HL-60 (cell line): ENCODE measurements at regions not wholly inside any gene's neighbourhood (a gene's known extent, or its start where the extent isn't known, plus 50 kb on each side); places are given as distances from the start of the nearest gene placed in this dataset.
"Not testable (repeated sequence)": the region's sequence is repeated elsewhere in the genome, so short reads cannot be mapped to it uniquely, and the experiment has no call there.

Experiments used
- DNase-seq, 2 experiments: peaks; one replicate each; pipeline ENCODE4 v3.0.0-alpha.2; 2010 to 2020; ENCODE audit warnings: low read depth in 1 of 2, low spot score in 1 of 2
- H3K27ac ChIP-seq: fragments of 250-450 bp; sonication (Bioruptor Pico); replicated peaks from 2 replicates; pipeline ENCODE4 v1.5.1; 2020; ENCODE audit warnings: mild to moderate bottlenecking, moderate library complexity
- H3K27me3 ChIP-seq: fragments of 250-450 bp; sonication (Bioruptor Pico); 2 replicates; pipeline ENCODE4 v1.5.1; 2021; ENCODE audit warnings: mild to moderate bottlenecking, moderate library complexity; ENCODE audit not compliant: insufficient read depth, poor library complexity, severe bottlenecking
- H3K4me3 ChIP-seq: replicated peaks from 2 replicates; pipeline ENCODE4 v1.5.1; 2011; ENCODE audit warnings: mild to moderate bottlenecking, control low read depth, low read length; ENCODE audit not compliant: insufficient read depth
- GABPA ChIP-seq: IDR thresholded peaks from 2 replicates; pipeline ENCODE4 v1.6.1; 2012; ENCODE audit warnings: low read depth
- POLR2AphosphoS5 ChIP-seq: IDR thresholded peaks from 2 replicates; pipeline ENCODE4 v1.6.1; 2012; ENCODE audit warnings: low read depth
- SPI1 ChIP-seq: IDR thresholded peaks from 2 replicates; pipeline ENCODE4 v1.6.1; 2012; ENCODE audit warnings: low read depth, mild to moderate bottlenecking, borderline replicate concordance
- TF ChIP-seq, protein P1 (sequence below): IDR thresholded peaks from 2 replicates; pipeline ENCODE4 v1.6.1; 2012; ENCODE audit warnings: low read depth; ENCODE audit not compliant: insufficient replicate concordance
- TF ChIP-seq, protein P2 (sequence below): IDR thresholded peaks from one replicate; pipeline ENCODE4 v1.5.1; 2011; ENCODE audit warnings: low read length, control low read depth, inconsistent platforms; ENCODE audit not compliant: insufficient read depth

DNA sequence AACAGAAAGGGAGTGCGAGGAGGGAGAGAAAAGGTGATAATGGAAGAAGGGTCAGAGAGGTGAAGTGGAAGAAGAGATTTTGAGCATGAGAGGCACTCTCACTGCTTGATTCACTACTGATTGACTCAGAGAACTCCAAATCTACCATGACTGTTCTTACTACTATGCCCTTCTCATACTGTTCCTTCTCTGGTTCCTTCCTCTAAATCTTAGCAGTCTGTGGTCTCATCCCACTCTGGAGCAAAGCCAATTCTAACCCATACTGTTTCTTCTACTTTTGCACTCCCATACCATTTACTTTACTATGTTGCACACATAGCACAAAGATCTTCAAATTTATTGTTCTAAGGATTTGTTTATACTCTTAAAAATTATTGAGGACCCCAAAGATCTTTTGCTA lies 100.8 kb downstream of the DTWD1 start:
- TF ChIP-seq, protein P1, sequence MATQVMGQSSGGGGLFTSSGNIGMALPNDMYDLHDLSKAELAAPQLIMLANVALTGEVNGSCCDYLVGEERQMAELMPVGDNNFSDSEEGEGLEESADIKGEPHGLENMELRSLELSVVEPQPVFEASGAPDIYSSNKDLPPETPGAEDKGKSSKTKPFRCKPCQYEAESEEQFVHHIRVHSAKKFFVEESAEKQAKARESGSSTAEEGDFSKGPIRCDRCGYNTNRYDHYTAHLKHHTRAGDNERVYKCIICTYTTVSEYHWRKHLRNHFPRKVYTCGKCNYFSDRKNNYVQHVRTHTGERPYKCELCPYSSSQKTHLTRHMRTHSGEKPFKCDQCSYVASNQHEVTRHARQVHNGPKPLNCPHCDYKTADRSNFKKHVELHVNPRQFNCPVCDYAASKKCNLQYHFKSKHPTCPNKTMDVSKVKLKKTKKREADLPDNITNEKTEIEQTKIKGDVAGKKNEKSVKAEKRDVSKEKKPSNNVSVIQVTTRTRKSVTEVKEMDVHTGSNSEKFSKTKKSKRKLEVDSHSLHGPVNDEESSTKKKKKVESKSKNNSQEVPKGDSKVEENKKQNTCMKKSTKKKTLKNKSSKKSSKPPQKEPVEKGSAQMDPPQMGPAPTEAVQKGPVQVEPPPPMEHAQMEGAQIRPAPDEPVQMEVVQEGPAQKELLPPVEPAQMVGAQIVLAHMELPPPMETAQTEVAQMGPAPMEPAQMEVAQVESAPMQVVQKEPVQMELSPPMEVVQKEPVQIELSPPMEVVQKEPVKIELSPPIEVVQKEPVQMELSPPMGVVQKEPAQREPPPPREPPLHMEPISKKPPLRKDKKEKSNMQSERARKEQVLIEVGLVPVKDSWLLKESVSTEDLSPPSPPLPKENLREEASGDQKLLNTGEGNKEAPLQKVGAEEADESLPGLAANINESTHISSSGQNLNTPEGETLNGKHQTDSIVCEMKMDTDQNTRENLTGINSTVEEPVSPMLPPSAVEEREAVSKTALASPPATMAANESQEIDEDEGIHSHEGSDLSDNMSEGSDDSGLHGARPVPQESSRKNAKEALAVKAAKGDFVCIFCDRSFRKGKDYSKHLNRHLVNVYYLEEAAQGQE: no peak
- TF ChIP-seq SPI1: no peak
- no peak for TF ChIP-seq GABPA
- TF ChIP-seq, protein P2, sequence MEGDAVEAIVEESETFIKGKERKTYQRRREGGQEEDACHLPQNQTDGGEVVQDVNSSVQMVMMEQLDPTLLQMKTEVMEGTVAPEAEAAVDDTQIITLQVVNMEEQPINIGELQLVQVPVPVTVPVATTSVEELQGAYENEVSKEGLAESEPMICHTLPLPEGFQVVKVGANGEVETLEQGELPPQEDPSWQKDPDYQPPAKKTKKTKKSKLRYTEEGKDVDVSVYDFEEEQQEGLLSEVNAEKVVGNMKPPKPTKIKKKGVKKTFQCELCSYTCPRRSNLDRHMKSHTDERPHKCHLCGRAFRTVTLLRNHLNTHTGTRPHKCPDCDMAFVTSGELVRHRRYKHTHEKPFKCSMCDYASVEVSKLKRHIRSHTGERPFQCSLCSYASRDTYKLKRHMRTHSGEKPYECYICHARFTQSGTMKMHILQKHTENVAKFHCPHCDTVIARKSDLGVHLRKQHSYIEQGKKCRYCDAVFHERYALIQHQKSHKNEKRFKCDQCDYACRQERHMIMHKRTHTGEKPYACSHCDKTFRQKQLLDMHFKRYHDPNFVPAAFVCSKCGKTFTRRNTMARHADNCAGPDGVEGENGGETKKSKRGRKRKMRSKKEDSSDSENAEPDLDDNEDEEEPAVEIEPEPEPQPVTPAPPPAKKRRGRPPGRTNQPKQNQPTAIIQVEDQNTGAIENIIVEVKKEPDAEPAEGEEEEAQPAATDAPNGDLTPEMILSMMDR: no peak
- no peak for TF ChIP-seq POLR2AphosphoS5
- Histone ChIP-seq H3K27ac (no peak overlapping the region), H3K4me3 (no peak overlapping the region), H3K27me3 (no peaks in the 10 kb centered on the region)
- peak in 1 of 2 experiments; percentile 37 for DNase-seq

DNA sequence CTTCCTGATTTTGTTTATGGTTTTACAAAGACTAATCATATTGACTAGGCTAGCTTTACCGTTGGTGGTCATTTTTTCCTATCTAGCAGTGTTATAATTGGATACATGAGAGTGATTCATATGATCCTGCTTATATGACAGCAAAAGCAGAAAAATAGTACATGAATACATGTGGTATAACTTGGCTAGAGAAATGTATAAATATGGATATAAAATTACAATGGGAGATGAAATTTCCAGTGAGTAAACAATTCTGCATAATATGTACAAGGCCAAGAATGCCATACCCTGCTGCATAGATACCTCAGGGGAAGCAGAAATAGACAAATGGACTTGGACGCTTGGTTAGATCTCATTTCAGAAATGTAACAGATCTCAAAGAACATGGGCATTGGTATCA lies 103.1 kb downstream of the DTWD1 start:
- TF ChIP-seq, protein P1: no peak
- Histone ChIP-seq H3K27ac (no peak overlapping the region), H3K27me3 (no peaks in the 10 kb centered on the region), H3K4me3 (no peak overlapping the region)
- no peak for DNase-seq

DNA sequence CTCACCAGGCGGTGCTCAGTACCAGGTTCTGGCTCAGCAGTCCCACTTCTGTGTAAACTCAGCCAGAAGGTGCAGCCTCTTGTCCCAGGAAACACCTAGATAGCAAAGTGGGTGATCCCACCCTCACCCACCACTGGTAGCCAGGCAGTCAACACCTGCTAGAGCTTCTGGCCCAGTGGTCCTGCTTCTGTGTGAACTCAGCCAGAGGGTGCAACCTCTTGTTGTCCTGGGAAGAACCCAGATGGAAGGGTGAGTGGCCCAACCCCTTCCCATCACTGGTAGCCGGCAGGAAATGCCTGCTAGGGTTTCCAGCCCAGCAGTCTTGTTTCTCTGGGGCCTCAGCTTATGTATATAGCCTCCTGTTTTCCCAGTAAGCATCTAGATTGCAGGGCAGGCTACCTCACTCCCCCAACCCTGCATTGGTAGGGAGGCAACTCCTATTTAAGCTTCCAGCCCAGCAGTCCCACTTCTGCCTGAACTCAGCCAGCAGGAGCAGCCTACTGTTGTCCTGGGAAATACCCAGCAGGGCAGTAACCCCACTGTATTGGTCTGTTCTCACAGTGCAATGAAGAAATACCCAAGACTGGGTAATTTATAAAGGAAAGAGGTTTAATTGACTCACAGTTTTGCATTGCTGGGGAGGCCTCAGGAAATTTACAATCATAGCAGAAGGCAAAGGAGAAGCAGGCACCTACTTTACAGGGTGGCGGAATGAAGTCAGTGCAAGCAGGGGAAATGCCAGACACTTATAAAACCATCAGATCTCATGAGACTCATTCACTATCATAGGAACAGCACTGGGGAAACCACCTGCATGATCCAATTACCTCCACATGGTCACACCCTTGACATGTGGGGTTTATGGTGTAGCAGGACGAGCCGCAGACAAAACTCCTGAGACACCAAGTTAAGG lies 110.6 kb downstream of the DTWD1 start:
- H3K4me3 ChIP-seq: no peak overlapping the region
- no peak overlapping the region for H3K27ac ChIP-seq
- no peaks in the 10 kb centered on the region for H3K27me3 ChIP-seq
- TF ChIP-seq, protein P2: no peak
- TF ChIP-seq, protein P1: no peak
- no peak for TF ChIP-seq GABPA
- TF ChIP-seq SPI1: no peak
- TF ChIP-seq POLR2AphosphoS5: no peak
- no peak for DNase-seq

DNA sequence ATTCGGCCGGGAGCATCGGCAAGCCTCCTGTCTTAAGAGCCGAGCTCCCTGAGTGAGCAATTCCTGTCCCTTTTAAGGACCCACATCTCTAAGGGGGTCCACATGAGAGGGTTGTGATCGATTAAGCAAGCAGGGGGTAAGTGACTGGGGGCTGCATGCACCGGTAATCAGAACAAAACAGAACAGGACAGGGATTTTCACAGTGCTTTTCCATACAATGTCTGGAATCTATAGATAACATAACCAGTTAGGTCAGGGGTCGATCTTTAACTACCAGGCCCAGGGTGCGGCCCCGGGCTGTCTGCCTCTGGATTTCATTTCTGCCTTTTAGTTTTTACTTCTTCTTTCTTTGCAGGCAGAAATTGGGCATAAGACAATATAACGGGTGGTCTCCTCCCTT lies 111.3 kb downstream of the DTWD1 start:
- DNase-seq, H3K27ac ChIP-seq, H3K4me3 ChIP-seq, H3K27me3 ChIP-seq: not testable (repeated sequence)

DNA sequence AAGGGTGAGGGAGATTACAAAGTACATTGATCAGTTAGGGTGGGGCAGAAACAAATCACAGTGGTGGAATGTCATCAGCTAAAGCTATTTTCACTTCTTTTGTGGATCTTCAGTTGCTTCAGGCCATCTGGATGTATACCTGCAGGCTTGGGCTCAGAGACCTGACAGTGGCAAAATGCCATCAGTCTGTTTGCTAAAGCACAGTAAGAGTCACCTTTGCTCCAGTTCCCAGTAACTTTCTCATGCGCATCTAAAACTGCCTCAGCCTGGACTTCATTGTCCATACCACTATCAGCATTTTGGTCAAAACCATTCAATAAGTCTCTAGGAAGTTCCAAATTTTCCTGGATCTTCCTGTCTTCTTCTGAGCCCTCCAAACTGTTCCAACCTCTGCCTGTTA lies 113.2 kb downstream of the DTWD1 start:
- not testable (repeated sequence) for H3K4me3 ChIP-seq, H3K27ac ChIP-seq, DNase-seq, H3K27me3 ChIP-seq
